HepG2 (cell line): ENCODE measurements at regions not wholly inside any gene's neighbourhood (a gene's known extent, or its start where the extent isn't known, plus 50 kb on each side); places are given as distances from the start of the nearest gene placed in this dataset.

Experiments
- ATAC-seq: fragments of 200-7000 bp; cut with Tn5 transposase; 3 replicates; pipeline ENCODE4 v1.9.1; 2020; ENCODE audit warnings: mild to moderate bottlenecking, moderate library complexity
- BruUV-seq: library from RNA; stranded (reverse); fragments of 400-500 nt; replicated peaks from 2 replicates; lab custom pipeline; 2021; lab: Mats Ljungman, UMichigan
- CTCF ChIA-PET: fragments of 300-600 bp; formaldehyde crosslinking; extraction: SDS; loops from one replicate; lab custom pipeline; 2021; ENCODE audit warnings: low total read pairs, inconsistent platforms, low intra/inter-chr PET ratio; lab: Yijun Ruan, JAX
- POLR2A ChIA-PET: fragments of 350-600 bp; sonication (Branson Sonifier 250); formaldehyde crosslinking; loops from one replicate; lab custom pipeline; 2020; ENCODE audit warnings: antibody characterized with exemption, inconsistent platforms; lab: Yijun Ruan, JAX
- DNase-seq: peaks from one replicate; pipeline ENCODE4 v3.0.0-alpha.2; 2015; ENCODE audit warnings: low spot score
- FAIRE-seq: peaks from 3 replicates; lab custom pipeline; 2011; peaks lifted over from hg19 to GRCh38; lab: Jason Lieb, UNC
- H2AFZ ChIP-seq: one replicate; pipeline ENCODE4 v1.6.1; 2011; ENCODE audit warnings: low read length, inconsistent platforms
- H3K27ac ChIP-seq: fragments of 300-600 bp; 3 replicates; pipeline ENCODE4 v1.8.0; 2011; ENCODE audit warnings: mixed run types, mild to moderate bottlenecking, mixed read lengths, low read length, inconsistent platforms; ENCODE audit not compliant: insufficient read depth; ENCODE audit errors: extremely low read length
- H3K27me3 ChIP-seq, 2 experiments: fragments of 200-600 bp in 1 of 2; 2 replicates in 1 of 2; 3 replicates in 1 of 2; pipeline versions ENCODE4 v1.6.0 to v1.8.0; 2011; ENCODE audit warnings: low read length in 2 of 2, mild to moderate bottlenecking in 2 of 2, moderate library complexity in 2 of 2, inconsistent platforms in 1 of 2; ENCODE audit not compliant: insufficient read depth in 2 of 2, control insufficient read depth in 1 of 2
- H3K36me3 ChIP-seq, 2 experiments: fragments of 200-600 bp in 1 of 2; replicated peaks in 1 of 2; 2 replicates in 1 of 2; 3 replicates in 1 of 2; pipeline versions ENCODE4 v1.5.1 to v1.8.0; 2011; ENCODE audit warnings: low read length in 2 of 2, inconsistent platforms in 1 of 2; ENCODE audit not compliant: insufficient read depth in 2 of 2, control insufficient read depth in 1 of 2
- H3K4me1 ChIP-seq: 2 replicates; pipeline ENCODE4 v1.5.1; 2012; ENCODE audit warnings: low read length, inconsistent platforms; ENCODE audit not compliant: insufficient read depth
- H3K4me2 ChIP-seq: 2 replicates; pipeline ENCODE4 v1.6.0; 2011; ENCODE audit warnings: low read depth, low read length, inconsistent platforms
- H3K4me3 ChIP-seq, 3 experiments: fragments of 200-600 bp in 1 of 3; sonication (generic), shearing (Covaris generic) in 1 of 3; replicated peaks in 1 of 3; 2 replicates each; pipeline ENCODE4 v1.5.1; 2011 to 2016; ENCODE audit warnings: low read length in 3 of 3, inconsistent platforms in 2 of 3, low read depth in 2 of 3, mild to moderate bottlenecking in 2 of 3, control low read depth in 1 of 3, mixed read lengths in 1 of 3; ENCODE audit not compliant: insufficient read depth in 1 of 3
- H3K79me2 ChIP-seq: one replicate; pipeline ENCODE4 v1.6.1; 2011; ENCODE audit warnings: low read length, inconsistent platforms; ENCODE audit not compliant: insufficient read depth
- H3K9ac ChIP-seq: 2 replicates; pipeline ENCODE4 v1.6.0; 2011; ENCODE audit warnings: mild to moderate bottlenecking, low read depth, low read length, inconsistent platforms; ENCODE audit not compliant: insufficient read depth
- H3K9me3 ChIP-seq: 2 replicates; pipeline ENCODE4 v1.5.1; 2012; ENCODE audit warnings: mild to moderate bottlenecking, low read length
- H4K20me1 ChIP-seq: 2 replicates; pipeline ENCODE4 v1.6.0; 2011; ENCODE audit warnings: inconsistent platforms, mild to moderate bottlenecking, low read length, moderate library complexity; ENCODE audit not compliant: insufficient read depth
- CSRNP2 ChIP-seq: sonication (generic); formaldehyde crosslinking; conservative IDR thresholded peaks from 2 replicates; pipeline ENCODE4 v1.8.0; 2022; ENCODE audit warnings: low read depth, missing genetic modification reagents
- ELF1 ChIP-seq: sonication (generic); formaldehyde crosslinking; IDR thresholded peaks from 2 replicates; pipeline ENCODE4 v1.4.0; 2020; ENCODE audit warnings: missing genetic modification reagents
- GTF2F1 ChIP-seq: fragments of 150-350 bp; IDR thresholded peaks from 2 replicates; pipeline ENCODE4 v1.6.1; 2014; ENCODE audit warnings: low read length
- HMGXB4 ChIP-seq, 2 experiments: sonication (generic) in 1 of 2; formaldehyde crosslinking in 1 of 2; IDR thresholded peaks; 2 replicates each; pipeline versions ENCODE4 v1.4.0 to v1.6.1; 2018 to 2020; ENCODE audit warnings: missing genetic modification reagents in 2 of 2, borderline replicate concordance in 1 of 2, low read depth in 1 of 2, mild to moderate bottlenecking in 1 of 2, missing biosample characterization in 1 of 2
- MXI1 ChIP-seq: IDR thresholded peaks from 3 replicates; pipeline ENCODE4 v1.6.1; 2012; ENCODE audit warnings: low read depth, low read length, inconsistent platforms, borderline replicate concordance
- NONO ChIP-seq, 2 experiments: fragments of 450-650 bp in 1 of 2; sonication (generic) in 1 of 2; formaldehyde crosslinking in 1 of 2; IDR thresholded peaks in 1 of 2; conservative IDR thresholded peaks in 1 of 2; 2 replicates each; pipeline versions ENCODE4 v1.6.1 to v1.8.0; 2017 to 2022; ENCODE audit warnings: mild to moderate bottlenecking in 1 of 2, missing genetic modification reagents in 1 of 2, moderate library complexity in 1 of 2
- RAD51 ChIP-seq: fragments of 450-650 bp; IDR thresholded peaks from 2 replicates; pipeline ENCODE4 v1.6.1; 2016; ENCODE audit warnings: borderline replicate concordance
- SMAD1 ChIP-seq: sonication (generic); formaldehyde crosslinking; IDR thresholded peaks from 2 replicates; pipeline ENCODE4 v1.4.0; 2020; ENCODE audit warnings: missing genetic modification reagents, low read depth, mild to moderate bottlenecking, borderline replicate concordance
- TCF12 ChIP-seq, 2 experiments: fragments of 450-650 bp in 1 of 2; sonication (generic) in 1 of 2; formaldehyde crosslinking in 1 of 2; IDR thresholded peaks; 2 replicates each; pipeline versions ENCODE4 v1.6.1 to v1.8.0; 2017 to 2022; ENCODE audit warnings: antibody characterized with exemption in 1 of 2, mild to moderate bottlenecking in 1 of 2, missing genetic modification reagents in 1 of 2, moderate library complexity in 1 of 2
- TEAD2 ChIP-seq: sonication (generic); formaldehyde crosslinking; IDR thresholded peaks from 2 replicates; pipeline ENCODE4 v1.9.0; 2021; ENCODE audit warnings: missing genetic modification reagents
- ZNF276 ChIP-seq: sonication (generic); formaldehyde crosslinking; IDR thresholded peaks from 2 replicates; pipeline ENCODE4 v1.4.0; 2020; ENCODE audit warnings: mild to moderate bottlenecking, low read depth, missing genetic modification reagents
- ZNF280B ChIP-seq: sonication (generic); formaldehyde crosslinking; IDR thresholded peaks from 2 replicates; pipeline ENCODE4 v1.5.0; 2020; ENCODE audit warnings: missing genetic modification reagents, mild to moderate bottlenecking, borderline replicate concordance
- ZNF777 ChIP-seq: sonication (generic); formaldehyde crosslinking; IDR thresholded peaks from 2 replicates; pipeline ENCODE4 v1.4.0; 2020; ENCODE audit warnings: missing genetic modification reagents
- in situ Hi-C: cut with HindIII; loops from 2 replicates; pipeline ENCODE4 v1.10.0; 2017; ENCODE audit warnings: low pct_unique_long_range_greater_than_20kb; ENCODE audit not compliant: extremely low pct_ligation_motif_present
- intact Hi-C: fragments of 100-400 bp; cut with micrococcal nuclease; formaldehyde crosslinking; loops from one replicate; pipeline ENCODE4 v1.10.0; 2022; ENCODE audit not compliant: unreplicated experiment

- Histone ChIP-seq H3K9me3 (peaks cover 9% of the 10 kb centered on the region; the same call in 1 of the 2 replicates), H3K36me3 (no peaks in the 10 kb centered on the region), H3K79me2 (no peaks in the 10 kb centered on the region), H4K20me1 (no peaks in the 10 kb centered on the region), H3K9ac (no peak overlapping the region), H3K27ac (no peak overlapping the region), H2AFZ (no peak overlapping the region), H3K4me2 (no peak overlapping the region), H3K4me3 (no peak overlapping the region), H3K4me1 (no peaks in the 10 kb centered on the region), H3K27me3 (no peaks in the 10 kb centered on the region; a peak in 1 of 5 replicates)
- no peak for DNase-seq
- no TSS peak for BruUV-seq
- intact Hi-C loops, result no loop called here
- in situ Hi-C loops, result no loop called here
- TF ChIP-seq NONO (IDR thresholded peaks at IDR 0.05) (no peak), NONO (CRISPR knock-in tag; conservative IDR thresholded peaks at IDR 0.05) (no peak), HMGXB4 (CRISPR knock-in tag; IDR thresholded peaks at IDR 0.05; ENCODE audit: borderline replicate concordance in 1 of 2, low read depth in 1 of 2) (no peak), GTF2F1 (no peak), ZNF280B (CRISPR knock-in tag) (no peak), TCF12 (IDR thresholded peaks at IDR 0.05) (no peak), TCF12 (CRISPR knock-in tag; IDR thresholded peaks at IDR 0.05) (no peak), TEAD2 (CRISPR knock-in tag) (no peak), ZNF276 (CRISPR knock-in tag) (no peak), ZNF777 (CRISPR knock-in tag) (no peak), RAD51 (no peak), CSRNP2 (no peak), SMAD1 (CRISPR knock-in tag) (no peak), ELF1 (CRISPR knock-in tag) (no peak), MXI1 (no peak)
- ATAC-seq, result no peak
- ChIA-PET POLR2A (no interaction called here), CTCF (no interaction called here)
- no peak for FAIRE-seq
These were observed 129.1 kb upstream of the THY1 start for GRCh38 chr11:119552106-119552485.
